PC-3 (cell line): ENCODE measurements at regions not wholly inside any gene's neighbourhood (a gene's known extent, or its start where the extent isn't known, plus 50 kb on each side); places are given as distances from the start of the nearest gene placed in this dataset.

Source experiments
- CTCF ChIP-seq: fragments of 300-600 bp; sonication (generic); conservative IDR thresholded peaks from 2 replicates; pipeline ENCODE4 v1.5.1; 2017; ENCODE audit warnings: antibody characterized with exemption, low read depth, mild to moderate bottlenecking, low read length
- EZH2 ChIP-seq: fragments of 300-600 bp; sonication (generic); IDR thresholded peaks from one replicate; pipeline ENCODE4 v1.6.1; 2017; ENCODE audit warnings: antibody characterized with exemption, mild to moderate bottlenecking, low read length; ENCODE audit not compliant: unreplicated experiment

GRCh38 chr10:44807451-44807850 is 103.7 kb upstream of the TMEM72 start:
- TF ChIP-seq EZH2, result no peak
- TF ChIP-seq CTCF, result no peak
